ENCODE measurements at regions not wholly inside any gene's neighbourhood (a gene's known extent, or its start where the extent isn't known, plus 50 kb on each side); places are given as distances from the start of the nearest gene placed in this dataset.

DNA sequence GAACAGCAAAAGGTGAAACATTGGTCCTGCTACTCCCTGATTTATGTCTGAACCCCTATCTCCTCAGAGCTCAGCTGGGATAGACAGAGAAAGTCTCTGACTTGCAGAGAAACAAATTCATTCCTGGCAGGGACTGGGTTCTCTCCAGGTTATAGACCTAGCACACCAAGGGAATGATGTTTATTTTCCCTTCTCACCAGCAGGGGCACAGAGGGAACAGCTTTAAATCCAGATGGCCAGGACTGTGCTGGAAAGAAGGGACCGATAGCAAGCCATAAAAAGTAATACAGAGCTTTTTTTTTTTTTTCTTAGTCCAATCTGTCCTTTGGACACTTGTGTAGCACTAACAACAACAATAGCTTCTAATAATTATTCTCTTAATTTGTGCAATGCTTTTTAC lies 141.1 kb upstream of the C9orf72 start:
- no peak overlapping the region for H4K8ac ChIP-seq (ENCODE audit: low read length)
- WGBS = no CpG with 5 or more reads among the region's 1 CpG

DNA sequence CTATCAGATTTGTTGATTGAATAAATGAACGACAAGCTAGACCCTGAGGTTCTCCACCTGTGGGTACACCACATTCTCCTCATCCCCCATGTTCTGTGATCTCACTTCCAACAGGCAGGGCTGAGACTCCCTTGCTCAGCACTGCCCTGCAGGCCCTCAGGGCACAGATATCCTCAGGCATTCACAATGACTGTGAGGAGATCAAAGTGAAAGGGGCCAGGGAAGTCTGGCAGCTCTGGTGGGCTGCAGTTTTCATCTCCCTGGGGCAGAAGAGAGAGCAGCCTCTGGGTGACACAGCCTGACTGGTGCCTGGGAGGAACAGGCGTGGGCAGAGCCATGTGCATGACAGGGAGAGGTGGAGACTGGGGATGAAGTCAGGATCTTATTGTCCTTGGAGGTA lies 142.4 kb upstream of the C9orf72 start:
- Histone ChIP-seq H2BK120ac (ENCODE audit: low read depth, low read length) (no peak overlapping the region), H3K79me1 (replicated peaks; ENCODE audit: low read length, poor library complexity, severe bottlenecking) (no peaks in the 10 kb centered on the region), H3K18ac (ENCODE audit: low read depth in 1 of 2, low read length in 2 of 2) (no peak overlapping the region), H3K27me3 (ENCODE audit: control insufficient read depth in 1 of 2, insufficient read depth in 1 of 2, low read length in 2 of 2) (peaks cover 6 to 11% of the 10 kb centered on the region in 2 experiments), H2BK15ac (ENCODE audit: low read depth, poor library complexity, severe bottlenecking) (no peak overlapping the region), H2BK5ac (ENCODE audit: low read depth, low read length, poor library complexity, severe bottlenecking) (no peak overlapping the region), H3K9me3 (ENCODE audit: control insufficient read depth, low read length) (no peaks in the 10 kb centered on the region), H3K4me3 (ENCODE audit: insufficient read depth in 1 of 2, low read depth in 1 of 2, low read length in 2 of 2) (no peak overlapping the region), H3K4me1 (ENCODE audit: control insufficient read depth, insufficient read depth, low read depth, low read length) (no peaks in the 10 kb centered on the region), H2BK12ac (ENCODE audit: low read length in 2 of 2) (no peak overlapping the region), H3K23ac (ENCODE audit: low read length in 2 of 2) (no peak overlapping the region), H3K4ac (ENCODE audit: low read depth in 1 of 2, low read length in 2 of 2) (no peak overlapping the region), H3K9ac (ENCODE audit: low read length) (no peak overlapping the region), H2AK5ac (ENCODE audit: low read length, severe bottlenecking) (no peak overlapping the region), H3K14ac (ENCODE audit: low read length in 2 of 2) (no peak overlapping the region), H3K27ac (ENCODE audit: low read length, poor library complexity, severe bottlenecking) (no peak overlapping the region), H2AFZ (ENCODE audit: low read depth, low read length) (no peak overlapping the region), H3K4me2 (ENCODE audit: low read length, poor library complexity, severe bottlenecking) (no peak overlapping the region), H4K91ac (ENCODE audit: low read length) (no peak overlapping the region), H3K36me3 (ENCODE audit: control insufficient read depth in 1 of 2, insufficient read depth in 2 of 2, low read depth in 1 of 2, low read length in 2 of 2) (no peaks in the 10 kb centered on the region), H4K8ac (ENCODE audit: low read length) (no peak overlapping the region)
- no peak for DNase-seq
- WGBS = 70% methylated on average over 2 of the region's 2 CpGs

More for the DNA sequence above, 141.1 kb upstream of the C9orf72 start:
- Histone ChIP-seq H2AK5ac (ENCODE audit: low read length, severe bottlenecking) (no peak overlapping the region), H2BK120ac (ENCODE audit: low read depth, low read length) (no peak overlapping the region), H2BK12ac (ENCODE audit: low read length in 2 of 2) (no peak overlapping the region), H3K27ac (ENCODE audit: low read length, poor library complexity, severe bottlenecking) (no peak overlapping the region), H3K4me3 (ENCODE audit: insufficient read depth in 1 of 2, low read depth in 1 of 2, low read length in 2 of 2) (no peak overlapping the region), H2AFZ (ENCODE audit: low read depth, low read length) (no peak overlapping the region), H4K91ac (ENCODE audit: low read length) (no peak overlapping the region), H3K9ac (ENCODE audit: low read length) (no peak overlapping the region), H3K79me1 (replicated peaks; ENCODE audit: low read length, poor library complexity, severe bottlenecking) (no peaks in the 10 kb centered on the region), H3K4me1 (ENCODE audit: control insufficient read depth, insufficient read depth, low read depth, low read length) (no peaks in the 10 kb centered on the region), H3K18ac (ENCODE audit: low read depth in 1 of 2, low read length in 2 of 2) (no peak overlapping the region), H3K14ac (ENCODE audit: low read length in 2 of 2) (no peak overlapping the region), H3K23ac (ENCODE audit: low read length in 2 of 2) (no peak overlapping the region), H3K9me3 (ENCODE audit: control insufficient read depth, low read length) (no peaks in the 10 kb centered on the region), H3K4ac (ENCODE audit: low read depth in 1 of 2, low read length in 2 of 2) (no peak overlapping the region), H3K4me2 (ENCODE audit: low read length, poor library complexity, severe bottlenecking) (no peak overlapping the region), H3K36me3 (ENCODE audit: control insufficient read depth in 1 of 2, insufficient read depth in 2 of 2, low read depth in 1 of 2, low read length in 2 of 2) (no peaks in the 10 kb centered on the region), H2BK15ac (ENCODE audit: low read depth, poor library complexity, severe bottlenecking) (no peak overlapping the region), H2BK5ac (ENCODE audit: low read depth, low read length, poor library complexity, severe bottlenecking) (no peak overlapping the region), H3K27me3 (ENCODE audit: control insufficient read depth in 1 of 2, insufficient read depth in 1 of 2, low read length in 2 of 2) (peaks cover 6 to 11% of the 10 kb centered on the region in 2 experiments)
- no peak for DNase-seq

DNA sequence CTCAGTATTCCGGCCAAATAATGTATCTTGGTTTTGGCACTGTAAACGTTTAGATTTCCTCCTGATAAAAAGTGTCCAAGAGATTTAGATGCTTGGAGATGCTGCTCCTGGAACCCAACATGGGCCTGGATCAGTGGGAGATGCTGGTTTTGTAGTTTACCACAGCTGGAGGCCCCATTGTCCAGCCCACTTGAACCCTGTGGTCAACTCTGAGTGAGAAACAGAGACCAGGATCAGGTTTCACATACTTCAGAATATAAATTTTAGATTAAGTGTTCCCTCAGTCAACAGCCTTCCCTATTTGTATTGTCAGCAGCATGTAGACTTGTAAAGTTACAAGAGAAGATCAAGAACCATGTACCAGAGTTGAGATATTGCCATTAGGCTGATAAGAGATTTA lies 144.7 kb upstream of the C9orf72 start:
- H3K36me3 ChIP-seq (ENCODE audit: control insufficient read depth in 1 of 2, insufficient read depth in 2 of 2, low read depth in 1 of 2, low read length in 2 of 2) = no peaks in the 10 kb centered on the region
- H3K4me1 ChIP-seq (ENCODE audit: control insufficient read depth, insufficient read depth, low read depth, low read length) = no peaks in the 10 kb centered on the region
- 68% methylated on average over 2 of the region's 2 CpGs for WGBS
- peak; percentile 3 for DNase-seq
- H3K23ac ChIP-seq (ENCODE audit: low read length in 2 of 2) = no peak overlapping the region
- no peak overlapping the region for H4K91ac ChIP-seq (ENCODE audit: low read length)
- no peak overlapping the region for H2BK120ac ChIP-seq (ENCODE audit: low read depth, low read length)
- H3K4me3 ChIP-seq (ENCODE audit: insufficient read depth in 1 of 2, low read depth in 1 of 2, low read length in 2 of 2) = no peak overlapping the region
- no peak overlapping the region for H3K27ac ChIP-seq (ENCODE audit: low read length, poor library complexity, severe bottlenecking)
- H2BK12ac ChIP-seq (ENCODE audit: low read length in 2 of 2) = no peak overlapping the region
- no peaks in the 10 kb centered on the region for H3K79me1 ChIP-seq (replicated peaks; ENCODE audit: low read length, poor library complexity, severe bottlenecking)
- H2AK5ac ChIP-seq (ENCODE audit: low read length, severe bottlenecking) = no peak overlapping the region
- no peak overlapping the region for H2BK15ac ChIP-seq (ENCODE audit: low read depth, poor library complexity, severe bottlenecking)
- H3K4me2 ChIP-seq (ENCODE audit: low read length, poor library complexity, severe bottlenecking) = no peak overlapping the region
- no peaks in the 10 kb centered on the region for H3K9me3 ChIP-seq (ENCODE audit: control insufficient read depth, low read length)
- H3K18ac ChIP-seq (ENCODE audit: low read depth in 1 of 2, low read length in 2 of 2) = no peak overlapping the region
- H3K9ac ChIP-seq (ENCODE audit: low read length) = no peak overlapping the region
- H3K27me3 ChIP-seq (ENCODE audit: control insufficient read depth in 1 of 2, insufficient read depth in 1 of 2, low read length in 2 of 2) = peaks cover 8 to 9% of the 10 kb centered on the region in 2 experiments
- no peak overlapping the region for H2AFZ ChIP-seq (ENCODE audit: low read depth, low read length)
- H4K8ac ChIP-seq (ENCODE audit: low read length) = no peak overlapping the region
- no peak overlapping the region for H3K4ac ChIP-seq (ENCODE audit: low read depth in 1 of 2, low read length in 2 of 2)
- H2BK5ac ChIP-seq (ENCODE audit: low read depth, low read length, poor library complexity, severe bottlenecking) = no peak overlapping the region
- H3K14ac ChIP-seq (ENCODE audit: low read length in 2 of 2) = no peak overlapping the region

DNA sequence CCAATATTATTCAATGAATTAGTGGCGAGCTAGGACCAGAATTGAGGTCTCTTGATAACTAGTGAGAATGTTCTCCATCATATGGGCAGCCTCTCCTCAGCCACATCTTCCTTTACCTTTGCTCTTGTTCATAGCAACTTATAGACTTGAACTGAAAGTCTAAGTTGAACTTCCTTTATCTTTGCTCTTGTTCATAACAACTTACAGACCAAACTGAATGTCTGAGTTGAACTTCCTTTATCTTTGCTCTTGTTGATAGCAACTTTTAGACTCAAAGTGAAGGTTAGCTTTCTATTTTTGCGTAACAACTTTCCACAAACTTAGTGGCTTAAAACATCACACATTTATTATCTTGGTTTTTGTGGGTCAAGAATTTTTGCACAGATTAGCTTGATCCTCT lies 146.4 kb upstream of the C9orf72 start:
- Histone ChIP-seq H3K27me3 (ENCODE audit: control insufficient read depth in 1 of 2, insufficient read depth in 1 of 2, low read length in 2 of 2) (peaks cover 8 to 12% of the 10 kb centered on the region in 2 experiments), H3K79me1 (replicated peaks; ENCODE audit: low read length, poor library complexity, severe bottlenecking) (no peaks in the 10 kb centered on the region), H4K91ac (ENCODE audit: low read length) (no peak overlapping the region), H3K23ac (ENCODE audit: low read length in 2 of 2) (no peak overlapping the region), H3K9ac (ENCODE audit: low read length) (no peak overlapping the region), H3K27ac (ENCODE audit: low read length, poor library complexity, severe bottlenecking) (no peak overlapping the region), H2BK5ac (ENCODE audit: low read depth, low read length, poor library complexity, severe bottlenecking) (no peak overlapping the region), H3K4me2 (ENCODE audit: low read length, poor library complexity, severe bottlenecking) (no peak overlapping the region), H2BK12ac (ENCODE audit: low read length in 2 of 2) (no peak overlapping the region), H3K4me3 (ENCODE audit: insufficient read depth in 1 of 2, low read depth in 1 of 2, low read length in 2 of 2) (no peak overlapping the region), H2BK120ac (ENCODE audit: low read depth, low read length) (no peak overlapping the region), H4K8ac (ENCODE audit: low read length) (no peak overlapping the region), H2AK5ac (ENCODE audit: low read length, severe bottlenecking) (no peak overlapping the region), H3K14ac (ENCODE audit: low read length in 2 of 2) (no peak overlapping the region), H3K9me3 (ENCODE audit: control insufficient read depth, low read length) (no peaks in the 10 kb centered on the region), H3K4ac (ENCODE audit: low read depth in 1 of 2, low read length in 2 of 2) (no peak overlapping the region), H3K18ac (ENCODE audit: low read depth in 1 of 2, low read length in 2 of 2) (no peak overlapping the region), H2BK15ac (ENCODE audit: low read depth, poor library complexity, severe bottlenecking) (no peak overlapping the region), H3K4me1 (ENCODE audit: control insufficient read depth, insufficient read depth, low read depth, low read length) (no peaks in the 10 kb centered on the region), H2AFZ (ENCODE audit: low read depth, low read length) (no peak overlapping the region), H3K36me3 (ENCODE audit: control insufficient read depth in 1 of 2, insufficient read depth in 2 of 2, low read depth in 1 of 2, low read length in 2 of 2) (no peaks in the 10 kb centered on the region)
- no peak for DNase-seq
- 86% methylated on average over 2 of the region's 2 CpGs for WGBS
